ENCODE measurements at regions not wholly inside any gene's neighbourhood (a gene's known extent, or its start where the extent isn't known, plus 50 kb on each side); places are given as distances from the start of the nearest gene placed in this dataset.

GRCh38 chr7:113172726-113173125 is 54.4 kb upstream of the SMIM30 start:
- ChIA-PET CTCF (no interaction called here), POLR2A (ENCODE audit: low non-redundant PET) (no interaction called here)
- no peak for TF ChIP-seq CTCF (conservative IDR thresholded peaks at IDR 0.05; ENCODE audit: low read depth)
- no peak overlapping the region for H3K27ac ChIP-seq
- no peak for DNase-seq (ENCODE audit: low spot score)

GRCh38 chr7:113170591-113170990 is 52.2 kb upstream of the SMIM30 start:
- ChIA-PET CTCF (no interaction called here), POLR2A (ENCODE audit: low non-redundant PET) (no interaction called here)
- DNase-seq (ENCODE audit: low spot score): no peak
- TF ChIP-seq CTCF (conservative IDR thresholded peaks at IDR 0.05; ENCODE audit: low read depth): no peak
- H3K27ac ChIP-seq: no peak overlapping the region

Measured in RWPE1 (cell line).